ENCODE measurements at regions not wholly inside any gene's neighbourhood (a gene's known extent, or its start where the extent isn't known, plus 50 kb on each side); places are given as distances from the start of the nearest gene placed in this dataset.

DNA sequence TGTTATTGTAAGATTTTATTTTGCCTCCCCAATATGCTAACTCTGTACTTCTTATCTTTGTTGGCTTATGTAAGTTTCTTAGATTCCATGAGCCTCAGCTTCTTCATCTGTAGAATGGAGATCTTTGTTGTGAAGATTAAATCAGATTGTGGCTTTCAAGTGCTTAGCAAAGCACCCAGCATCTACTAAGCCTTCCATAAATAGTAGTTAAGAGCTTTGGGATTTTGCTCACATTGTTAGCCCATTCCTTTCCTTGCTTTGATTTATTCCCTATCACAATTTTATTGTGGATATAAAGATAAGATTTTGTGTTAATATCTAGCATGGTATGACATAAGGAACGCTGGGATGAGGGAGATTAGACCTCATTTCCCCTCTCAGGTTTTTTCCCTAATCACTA lies 501.4 kb downstream of the PYDC2 start:
- TF ChIP-seq, protein P1, sequence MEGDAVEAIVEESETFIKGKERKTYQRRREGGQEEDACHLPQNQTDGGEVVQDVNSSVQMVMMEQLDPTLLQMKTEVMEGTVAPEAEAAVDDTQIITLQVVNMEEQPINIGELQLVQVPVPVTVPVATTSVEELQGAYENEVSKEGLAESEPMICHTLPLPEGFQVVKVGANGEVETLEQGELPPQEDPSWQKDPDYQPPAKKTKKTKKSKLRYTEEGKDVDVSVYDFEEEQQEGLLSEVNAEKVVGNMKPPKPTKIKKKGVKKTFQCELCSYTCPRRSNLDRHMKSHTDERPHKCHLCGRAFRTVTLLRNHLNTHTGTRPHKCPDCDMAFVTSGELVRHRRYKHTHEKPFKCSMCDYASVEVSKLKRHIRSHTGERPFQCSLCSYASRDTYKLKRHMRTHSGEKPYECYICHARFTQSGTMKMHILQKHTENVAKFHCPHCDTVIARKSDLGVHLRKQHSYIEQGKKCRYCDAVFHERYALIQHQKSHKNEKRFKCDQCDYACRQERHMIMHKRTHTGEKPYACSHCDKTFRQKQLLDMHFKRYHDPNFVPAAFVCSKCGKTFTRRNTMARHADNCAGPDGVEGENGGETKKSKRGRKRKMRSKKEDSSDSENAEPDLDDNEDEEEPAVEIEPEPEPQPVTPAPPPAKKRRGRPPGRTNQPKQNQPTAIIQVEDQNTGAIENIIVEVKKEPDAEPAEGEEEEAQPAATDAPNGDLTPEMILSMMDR (IDR thresholded peaks at IDR 0.05; ENCODE audit: extremely low read depth, insufficient read depth, missing control alignments), result no peak
- no peak for DNase-seq (ENCODE audit: low spot score)
- in situ Hi-C loops (cut with MboI; ENCODE audit: low pct_unique_long_range_greater_than_20kb, low sequenced_read_pairs, unreplicated experiment), result no loop called here

DNA sequence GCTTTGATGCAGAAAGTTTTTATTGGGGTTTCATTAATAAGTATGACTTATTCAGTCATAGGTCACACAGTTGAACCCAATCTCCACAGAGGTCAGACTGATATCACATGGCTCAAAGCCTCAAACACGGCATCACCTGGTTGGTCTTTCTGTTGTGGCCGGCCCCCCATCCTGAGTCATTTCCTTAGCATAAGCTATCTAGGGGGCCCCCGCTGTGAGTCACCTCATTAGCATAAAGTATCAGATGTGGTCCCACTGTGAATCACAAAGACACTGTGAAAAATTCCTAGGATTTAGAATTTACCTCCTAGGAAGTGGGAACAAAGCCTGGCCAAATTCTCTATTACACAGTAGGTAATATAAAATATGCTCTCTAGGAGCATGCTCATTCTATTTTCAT lies 502.2 kb downstream of the PYDC2 start:
- in situ Hi-C loops (cut with MboI; ENCODE audit: low pct_unique_long_range_greater_than_20kb, low sequenced_read_pairs, unreplicated experiment), result no loop called here
- no peak for DNase-seq (ENCODE audit: low spot score)
- TF ChIP-seq, protein P1 (IDR thresholded peaks at IDR 0.05; ENCODE audit: extremely low read depth, insufficient read depth, missing control alignments), result no peak

DNA sequence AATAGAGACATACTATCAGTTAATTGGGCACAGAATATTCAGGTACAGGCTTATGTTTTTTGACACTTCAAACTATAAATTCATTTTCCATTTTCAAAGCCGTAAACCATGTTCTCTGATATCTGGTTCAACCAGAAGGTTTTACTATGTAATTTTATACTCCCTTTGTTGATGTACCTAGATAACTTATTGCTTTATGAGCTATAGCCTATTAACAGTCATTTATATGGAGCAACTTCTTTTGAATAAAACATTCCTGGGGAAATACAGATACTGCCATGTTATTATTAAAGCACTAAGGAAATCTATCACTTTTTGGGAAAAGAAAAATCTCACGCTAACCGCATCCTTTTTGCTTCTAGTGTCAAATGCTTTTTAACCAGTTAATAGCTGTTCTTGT lies 505.6 kb downstream of the PYDC2 start:
- no peak for DNase-seq (ENCODE audit: low spot score)
- in situ Hi-C loops (cut with MboI; ENCODE audit: low pct_unique_long_range_greater_than_20kb, low sequenced_read_pairs, unreplicated experiment), result no loop called here
- TF ChIP-seq, protein P1 (IDR thresholded peaks at IDR 0.05; ENCODE audit: extremely low read depth, insufficient read depth, missing control alignments), result no peak

DNA sequence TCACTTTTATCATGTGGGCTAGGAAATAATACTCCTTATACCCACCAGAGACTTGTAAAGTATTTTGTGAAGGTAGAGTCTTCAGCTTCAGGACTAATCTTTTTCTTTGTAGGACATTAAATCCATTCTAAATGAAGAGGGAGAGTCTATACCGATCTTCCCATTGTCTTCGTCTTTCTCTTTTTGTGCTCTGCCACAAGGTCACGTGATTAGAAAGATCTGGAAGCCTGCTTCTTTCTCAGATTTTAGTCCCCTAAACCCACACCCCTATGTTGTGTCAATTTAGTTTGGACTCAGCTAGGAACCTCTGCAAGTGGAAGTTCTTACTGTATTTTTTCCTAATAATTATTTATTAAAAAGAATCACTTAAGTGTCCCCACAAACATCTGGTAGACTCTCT lies 507.3 kb downstream of the PYDC2 start:
- in situ Hi-C loops (cut with MboI; ENCODE audit: low pct_unique_long_range_greater_than_20kb, low sequenced_read_pairs, unreplicated experiment), result no loop called here
- DNase-seq (ENCODE audit: low spot score), result no peak
- TF ChIP-seq, protein P1 (IDR thresholded peaks at IDR 0.05; ENCODE audit: extremely low read depth, insufficient read depth, missing control alignments), result no peak

DNA sequence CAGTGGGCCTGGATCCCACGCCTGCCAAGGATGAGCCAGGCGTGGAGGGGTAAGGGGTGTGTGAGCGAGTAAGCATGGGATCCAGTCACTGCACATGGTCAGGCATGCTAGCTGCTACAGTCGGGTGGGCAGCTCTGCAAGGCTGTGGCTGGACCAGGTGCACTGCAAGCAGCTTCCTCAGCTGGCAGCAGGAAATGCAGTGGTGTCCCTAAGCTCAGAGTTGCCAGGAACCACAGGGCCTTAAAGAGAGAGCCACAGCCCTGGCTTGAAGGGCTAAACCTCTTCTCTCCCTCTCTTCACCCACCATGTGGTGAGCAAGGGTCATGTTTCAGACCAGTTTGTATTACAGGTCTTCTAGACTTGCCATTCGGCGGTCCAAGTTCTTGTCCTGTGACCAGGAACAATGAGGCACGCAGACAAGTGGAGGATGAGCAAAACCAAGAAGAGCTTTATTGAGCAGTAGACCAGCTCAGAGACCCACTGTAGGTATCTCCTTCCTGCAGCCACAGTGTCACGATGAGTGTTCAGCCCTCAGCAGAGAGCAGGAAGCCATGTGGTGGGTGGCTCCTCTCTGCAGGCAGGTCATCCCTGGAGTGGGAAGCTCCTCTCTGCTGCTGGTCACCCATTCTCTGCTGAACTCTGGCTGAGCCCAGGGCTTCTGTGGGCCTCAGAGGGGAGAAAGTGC lies 511.9 kb downstream of the PYDC2 start:
- TF ChIP-seq, protein P1 (IDR thresholded peaks at IDR 0.05; ENCODE audit: extremely low read depth, insufficient read depth, missing control alignments), result no peak
- no peak for DNase-seq (ENCODE audit: low spot score)
- in situ Hi-C loops (cut with MboI; ENCODE audit: low pct_unique_long_range_greater_than_20kb, low sequenced_read_pairs, unreplicated experiment), result no loop called here

DNA sequence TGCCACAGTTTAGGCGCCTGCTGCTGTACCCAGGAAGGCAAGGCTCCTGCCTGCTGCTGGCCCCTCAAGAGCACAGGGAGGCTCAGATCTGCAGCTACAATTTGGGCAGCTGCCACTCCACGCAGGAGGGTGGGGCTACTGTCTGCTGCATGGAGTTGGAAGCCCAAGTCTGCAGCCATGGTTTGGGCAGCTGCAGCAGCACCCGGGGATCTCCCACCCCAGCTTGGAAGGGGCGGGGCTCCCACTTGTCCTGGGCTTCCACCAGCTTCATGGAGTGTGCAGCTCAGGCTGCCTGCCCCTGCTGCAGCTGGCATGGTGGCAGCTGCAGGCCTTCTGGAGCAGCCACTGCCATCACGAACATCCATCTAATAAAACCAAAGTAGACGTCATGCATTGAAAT lies 512.9 kb downstream of the PYDC2 start:
- TF ChIP-seq, protein P1 (IDR thresholded peaks at IDR 0.05; ENCODE audit: extremely low read depth, insufficient read depth, missing control alignments), result no peak
- DNase-seq (ENCODE audit: low spot score), result no peak
- in situ Hi-C loops (cut with MboI; ENCODE audit: low pct_unique_long_range_greater_than_20kb, low sequenced_read_pairs, unreplicated experiment), result no loop called here
